ENCODE measurements at regions not wholly inside any gene's neighbourhood (a gene's known extent, or its start where the extent isn't known, plus 50 kb on each side); places are given as distances from the start of the nearest gene placed in this dataset.

DNA sequence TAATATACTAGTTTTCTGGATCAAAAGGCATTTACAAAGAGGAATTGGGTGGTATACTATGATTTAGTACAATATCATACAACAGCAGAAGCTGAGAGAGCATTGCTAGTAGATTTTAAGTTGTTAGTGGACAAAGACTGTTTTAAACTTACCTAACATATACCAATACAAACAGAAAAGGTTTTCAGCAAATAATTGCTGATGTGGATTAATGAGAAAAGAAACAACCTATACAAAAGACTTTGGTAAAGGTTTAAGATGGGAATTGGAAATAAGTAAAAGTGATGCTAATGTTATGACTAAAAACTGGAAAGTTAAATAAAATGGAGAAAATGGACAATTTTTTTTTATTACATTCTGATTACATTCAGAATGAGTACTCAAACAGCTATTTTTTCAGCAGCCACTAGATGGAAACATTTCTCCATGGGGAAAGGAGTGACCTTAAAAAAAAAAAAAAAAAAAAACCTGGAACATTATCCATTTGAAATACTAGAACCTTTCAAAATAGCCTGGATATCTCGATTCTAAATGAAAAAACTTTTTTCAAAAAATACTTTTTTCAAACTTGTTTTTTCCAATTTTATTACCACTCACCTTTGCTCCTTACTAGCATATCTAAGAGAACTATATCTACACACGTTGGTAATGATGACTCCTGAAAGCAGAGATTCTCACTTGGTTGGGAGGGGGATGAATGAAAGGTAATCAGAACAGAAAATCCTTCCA lies 55.4 kb downstream of the EPRS1 start:
- peak overlapping the region; percentile 43 for H3K4me2 ChIP-seq
- no peak overlapping the region for H3K4me3 ChIP-seq
- peaks cover 10% of the 10 kb centered on the region for H3K4me1 ChIP-seq (ENCODE audit: insufficient read depth)
- no peaks in the 10 kb centered on the region for H4K20me1 ChIP-seq (ENCODE audit: insufficient read depth, poor library complexity, severe bottlenecking)
- no peaks in the 10 kb centered on the region for H3K79me2 ChIP-seq
- peak; percentile 57 for DNase-seq (ENCODE audit: low spot score)
- WGBS (ENCODE audit: low lambda C conversion rate, missing lambda C conversion rate) = 39% methylated on average over 2 of the region's 2 CpGs
- no peak for TF ChIP-seq EZH2 (IDR thresholded peaks at IDR 0.05; ENCODE audit: borderline replicate concordance)
- TF ChIP-seq, protein P1, sequence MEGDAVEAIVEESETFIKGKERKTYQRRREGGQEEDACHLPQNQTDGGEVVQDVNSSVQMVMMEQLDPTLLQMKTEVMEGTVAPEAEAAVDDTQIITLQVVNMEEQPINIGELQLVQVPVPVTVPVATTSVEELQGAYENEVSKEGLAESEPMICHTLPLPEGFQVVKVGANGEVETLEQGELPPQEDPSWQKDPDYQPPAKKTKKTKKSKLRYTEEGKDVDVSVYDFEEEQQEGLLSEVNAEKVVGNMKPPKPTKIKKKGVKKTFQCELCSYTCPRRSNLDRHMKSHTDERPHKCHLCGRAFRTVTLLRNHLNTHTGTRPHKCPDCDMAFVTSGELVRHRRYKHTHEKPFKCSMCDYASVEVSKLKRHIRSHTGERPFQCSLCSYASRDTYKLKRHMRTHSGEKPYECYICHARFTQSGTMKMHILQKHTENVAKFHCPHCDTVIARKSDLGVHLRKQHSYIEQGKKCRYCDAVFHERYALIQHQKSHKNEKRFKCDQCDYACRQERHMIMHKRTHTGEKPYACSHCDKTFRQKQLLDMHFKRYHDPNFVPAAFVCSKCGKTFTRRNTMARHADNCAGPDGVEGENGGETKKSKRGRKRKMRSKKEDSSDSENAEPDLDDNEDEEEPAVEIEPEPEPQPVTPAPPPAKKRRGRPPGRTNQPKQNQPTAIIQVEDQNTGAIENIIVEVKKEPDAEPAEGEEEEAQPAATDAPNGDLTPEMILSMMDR (IDR thresholded peaks at IDR 0.05; ENCODE audit: poor library complexity) = peak; percentile 58
- H3K9me3 ChIP-seq (ENCODE audit: low read depth) = no peaks in the 10 kb centered on the region
- no peak overlapping the region for H3K27ac ChIP-seq
- H2AFZ ChIP-seq = no peak overlapping the region
- no peaks in the 10 kb centered on the region for H3K36me3 ChIP-seq (replicated peaks; ENCODE audit: insufficient read depth, low read depth)
- H3K27me3 ChIP-seq = no peaks in the 10 kb centered on the region
- H3K9me2 ChIP-seq (replicated peaks; ENCODE audit: insufficient read depth) = no peaks in the 10 kb centered on the region

DNA sequence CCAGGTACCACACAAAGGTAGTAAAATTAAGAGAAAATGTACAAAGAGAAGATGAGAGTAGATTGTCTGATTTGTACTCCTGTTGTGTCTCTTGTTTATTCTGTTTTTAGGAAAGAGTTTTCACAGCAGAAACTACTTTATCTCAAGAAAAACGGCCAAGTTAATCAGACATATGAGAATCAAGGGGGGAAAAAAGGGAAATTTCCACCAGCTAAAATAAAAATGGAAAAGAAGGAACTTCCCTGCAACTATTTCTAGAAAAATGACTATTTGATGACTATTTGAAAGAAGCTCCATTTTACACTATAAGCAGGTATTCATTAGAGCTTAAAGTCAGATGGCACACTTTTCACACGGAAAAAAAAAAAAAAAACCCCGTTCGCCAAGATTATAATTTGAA lies 56.5 kb downstream of the EPRS1 start:
- 67% methylated on average over 4 of the region's 4 CpGs for WGBS (ENCODE audit: low lambda C conversion rate, missing lambda C conversion rate)
- H3K27ac ChIP-seq = no peak overlapping the region
- H3K27me3 ChIP-seq = no peaks in the 10 kb centered on the region
- H3K79me2 ChIP-seq = no peaks in the 10 kb centered on the region
- H3K9me3 ChIP-seq (ENCODE audit: low read depth) = no peaks in the 10 kb centered on the region
- no peak overlapping the region for H2AFZ ChIP-seq
- TF ChIP-seq EZH2phosphoT487 (IDR thresholded peaks at IDR 0.05; ENCODE audit: low read depth, severe bottlenecking, unreplicated experiment) = no peak
- DNase-seq (ENCODE audit: low spot score) = no peak
- H3K4me1 ChIP-seq (ENCODE audit: insufficient read depth) = peaks cover 10% of the 10 kb centered on the region
- H3K4me2 ChIP-seq = no peak overlapping the region
- H3K9me2 ChIP-seq (replicated peaks; ENCODE audit: insufficient read depth) = no peaks in the 10 kb centered on the region
- H4K20me1 ChIP-seq (ENCODE audit: insufficient read depth, poor library complexity, severe bottlenecking) = no peaks in the 10 kb centered on the region
- no peak overlapping the region for H3K4me3 ChIP-seq
- no peaks in the 10 kb centered on the region for H3K36me3 ChIP-seq (replicated peaks; ENCODE audit: insufficient read depth, low read depth)

- peaks cover 10% of the 10 kb centered on the region for H3K4me1 ChIP-seq (ENCODE audit: insufficient read depth)
- TF ChIP-seq EZH2phosphoT487 (IDR thresholded peaks at IDR 0.05; ENCODE audit: low read depth, severe bottlenecking, unreplicated experiment) = no peak
- no peak for TF ChIP-seq EZH2 (IDR thresholded peaks at IDR 0.05; ENCODE audit: borderline replicate concordance)
- TF ChIP-seq, protein P1 (IDR thresholded peaks at IDR 0.05; ENCODE audit: poor library complexity) = no peak
- no peaks in the 10 kb centered on the region for H3K36me3 ChIP-seq (replicated peaks; ENCODE audit: insufficient read depth, low read depth)
- no peak for DNase-seq (ENCODE audit: low spot score)
- no peaks in the 10 kb centered on the region for H3K79me2 ChIP-seq
- H3K4me2 ChIP-seq = no peak overlapping the region
- H3K4me3 ChIP-seq = no peak overlapping the region
- no peak overlapping the region for H3K27ac ChIP-seq
- no peaks in the 10 kb centered on the region for H3K9me2 ChIP-seq (replicated peaks; ENCODE audit: insufficient read depth)
- no peak overlapping the region for H2AFZ ChIP-seq
- no peaks in the 10 kb centered on the region for H4K20me1 ChIP-seq (ENCODE audit: insufficient read depth, poor library complexity, severe bottlenecking)
- no peaks in the 10 kb centered on the region for H3K9me3 ChIP-seq (ENCODE audit: low read depth)
- H3K27me3 ChIP-seq = no peaks in the 10 kb centered on the region
Measured at GRCh38 chr1:219988818-219989217, 57.5 kb downstream of the EPRS1 start.

DNA sequence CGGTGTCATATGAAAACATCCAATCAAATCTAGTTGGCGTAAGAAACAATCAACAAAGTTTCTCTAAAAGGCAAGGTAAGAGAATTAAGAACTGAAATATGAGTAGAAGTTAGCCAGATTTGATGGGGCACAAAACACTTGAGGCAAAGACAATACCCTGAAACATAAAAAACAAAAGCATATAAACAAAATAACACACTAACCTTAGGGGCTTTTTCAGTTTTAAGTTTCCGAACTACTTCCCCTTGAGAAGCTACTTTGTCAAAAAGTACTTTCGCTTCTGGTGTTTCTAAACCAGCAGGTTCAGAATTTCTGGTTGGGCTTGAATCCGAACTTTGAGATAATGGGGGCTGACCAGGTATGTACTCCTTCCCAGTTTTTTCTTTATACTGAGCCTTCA lies 57.9 kb downstream of the EPRS1 start:
- no peaks in the 10 kb centered on the region for H3K9me2 ChIP-seq (replicated peaks; ENCODE audit: insufficient read depth)
- H3K27me3 ChIP-seq = no peaks in the 10 kb centered on the region
- 95% methylated on average over 5 of the region's 5 CpGs for WGBS (ENCODE audit: low lambda C conversion rate, missing lambda C conversion rate)
- H3K4me3 ChIP-seq = no peak overlapping the region
- H2AFZ ChIP-seq = no peak overlapping the region
- no peaks in the 10 kb centered on the region for H3K79me2 ChIP-seq
- TF ChIP-seq EZH2 (IDR thresholded peaks at IDR 0.05; ENCODE audit: borderline replicate concordance) = no peak
- TF ChIP-seq EZH2phosphoT487 (IDR thresholded peaks at IDR 0.05; ENCODE audit: low read depth, severe bottlenecking, unreplicated experiment) = no peak
- TF ChIP-seq, protein P1 (IDR thresholded peaks at IDR 0.05; ENCODE audit: poor library complexity) = no peak
- no peak for DNase-seq (ENCODE audit: low spot score)
- no peak overlapping the region for H3K27ac ChIP-seq
- peaks cover 10% of the 10 kb centered on the region for H3K4me1 ChIP-seq (ENCODE audit: insufficient read depth)
- H3K36me3 ChIP-seq (replicated peaks; ENCODE audit: insufficient read depth, low read depth) = no peaks in the 10 kb centered on the region
- H3K9me3 ChIP-seq (ENCODE audit: low read depth) = no peaks in the 10 kb centered on the region
- H4K20me1 ChIP-seq (ENCODE audit: insufficient read depth, poor library complexity, severe bottlenecking) = no peaks in the 10 kb centered on the region
- no peak overlapping the region for H3K4me2 ChIP-seq
